GM18868 (cell line): ENCODE measurements at regions not wholly inside any gene's neighbourhood (a gene's known extent, or its start where the extent isn't known, plus 50 kb on each side); places are given as distances from the start of the nearest gene placed in this dataset.

Experiments
- ATAC-seq: cut with Tn5 transposase; IDR thresholded peaks from one replicate; pipeline ENCODE4 v1.9.1; 2021; ENCODE audit warnings: mild to moderate bottlenecking, moderate library complexity; ENCODE audit not compliant: unreplicated experiment

DNA sequence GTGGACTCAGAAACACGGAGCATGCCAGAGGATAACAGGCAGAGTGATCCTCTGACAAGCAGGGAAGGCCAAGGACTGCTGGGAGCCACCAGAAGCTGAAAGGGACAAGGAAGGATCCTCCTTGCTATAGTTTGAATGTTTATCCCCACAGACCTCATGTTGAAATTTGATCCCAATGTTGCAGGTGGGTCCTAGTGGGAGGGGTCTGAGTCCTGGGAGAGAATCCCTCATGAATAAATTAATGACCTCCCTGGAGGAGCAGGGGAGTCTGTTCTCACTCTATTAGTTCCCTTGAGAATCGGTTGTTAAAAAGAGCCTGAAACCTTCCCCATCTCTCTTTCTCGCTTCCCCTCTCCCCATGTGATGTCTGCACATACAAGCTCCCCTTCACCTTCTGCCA lies 124.4 kb downstream of the FBXO15 start:
- ATAC-seq = no peak

DNA sequence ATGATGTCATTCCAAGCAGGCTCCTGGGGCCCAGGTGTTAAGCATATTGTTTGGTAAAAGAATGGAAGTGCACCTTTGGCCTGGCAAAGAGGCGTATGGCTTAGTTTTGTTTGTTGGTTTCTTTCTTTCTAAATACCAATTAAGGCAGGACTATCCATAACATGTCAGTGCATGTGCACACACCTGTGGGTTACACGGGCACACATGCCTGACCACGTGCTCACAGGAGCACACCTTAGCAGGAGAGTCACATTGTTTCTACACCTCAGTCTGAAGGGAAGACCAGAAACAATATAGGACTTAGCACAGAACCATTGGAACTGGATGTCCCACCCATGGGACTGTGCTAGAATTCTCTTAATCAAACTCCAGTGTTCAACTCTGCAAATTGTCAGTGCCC lies 127.8 kb downstream of the FBXO15 start:
- ATAC-seq = no peak

DNA sequence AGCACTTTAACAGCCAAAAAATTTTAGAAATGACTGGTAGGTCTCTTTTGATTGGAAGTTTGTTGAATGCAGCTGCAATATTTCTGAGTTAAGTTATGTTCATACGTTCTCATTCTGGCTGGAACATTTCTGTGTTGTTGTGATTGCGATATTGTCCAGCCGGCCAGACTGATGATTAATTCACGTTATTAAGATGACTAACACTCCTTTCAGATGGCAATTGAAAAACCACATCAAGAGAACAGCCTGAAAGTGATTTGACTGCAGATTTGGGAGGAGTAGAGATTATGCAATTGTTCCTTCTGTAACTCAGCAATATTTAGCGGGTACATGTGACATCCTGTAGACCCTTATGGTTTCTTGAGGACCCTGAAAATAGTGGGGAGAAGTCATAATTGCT lies 133.7 kb downstream of the FBXO15 start:
- ATAC-seq = peak; percentile 80

GRCh38 chr18:74012954-74013630 lies 134.5 kb downstream of the FBXO15 start:
- ATAC-seq = no peak

DNA sequence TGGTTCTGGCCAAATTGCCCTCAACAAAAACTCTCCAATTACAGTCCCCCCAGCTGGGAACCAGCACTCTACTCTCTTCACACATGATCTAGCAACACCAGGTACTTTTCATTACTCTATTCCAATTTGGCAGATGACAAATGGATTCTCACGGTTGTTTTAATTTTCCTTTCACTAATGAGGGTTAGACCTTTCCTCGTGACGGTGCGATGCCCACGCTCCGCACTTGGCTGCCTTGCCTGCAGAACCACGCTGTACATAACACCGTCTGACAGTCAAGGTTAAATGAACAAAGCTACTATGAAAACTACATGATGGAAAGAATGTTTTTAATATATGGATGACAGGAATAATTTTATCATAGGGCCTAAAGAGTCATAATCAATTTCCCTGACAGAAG lies 141.5 kb downstream of the FBXO15 start:
- ATAC-seq = no peak

- no peak for ATAC-seq
Measured at GRCh38 chr18:74005320-74006109, 142.1 kb downstream of the FBXO15 start.

DNA sequence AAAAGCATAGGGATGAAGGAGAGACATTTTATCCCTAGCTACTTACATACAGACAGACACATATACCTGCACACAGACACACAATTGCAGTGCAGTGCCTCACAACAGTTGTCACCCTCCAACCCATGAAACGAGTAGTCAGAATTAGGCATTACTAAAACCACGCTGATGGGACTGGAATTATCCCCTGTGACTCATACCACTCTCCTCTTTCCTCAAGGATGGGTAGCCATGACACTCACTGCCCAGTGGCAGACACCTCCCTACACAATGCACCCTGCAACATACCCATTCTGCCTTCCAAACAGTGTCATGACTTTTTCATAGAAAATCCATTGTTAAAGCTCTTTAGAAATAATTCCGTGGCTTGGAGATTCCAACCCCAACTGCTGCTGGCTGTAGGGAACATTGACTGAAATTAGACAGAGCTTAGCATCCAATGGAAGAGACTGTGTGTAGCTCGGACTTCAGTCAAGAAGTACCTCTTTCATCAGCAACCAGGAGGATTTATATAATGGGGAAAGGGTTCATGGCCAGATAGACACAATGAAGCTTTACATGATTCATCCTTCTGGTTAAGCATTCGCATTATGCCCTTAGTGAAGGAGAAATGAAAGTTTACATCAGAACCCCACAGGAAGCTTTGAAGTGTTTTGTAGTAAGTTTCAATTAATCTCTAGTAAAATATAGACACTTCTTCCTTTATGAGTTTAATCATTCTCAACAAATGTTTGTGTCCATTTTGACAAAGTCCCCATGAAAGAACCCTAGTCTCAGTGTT lies 155.2 kb downstream of the FBXO15 start:
- ATAC-seq = no peak

DNA sequence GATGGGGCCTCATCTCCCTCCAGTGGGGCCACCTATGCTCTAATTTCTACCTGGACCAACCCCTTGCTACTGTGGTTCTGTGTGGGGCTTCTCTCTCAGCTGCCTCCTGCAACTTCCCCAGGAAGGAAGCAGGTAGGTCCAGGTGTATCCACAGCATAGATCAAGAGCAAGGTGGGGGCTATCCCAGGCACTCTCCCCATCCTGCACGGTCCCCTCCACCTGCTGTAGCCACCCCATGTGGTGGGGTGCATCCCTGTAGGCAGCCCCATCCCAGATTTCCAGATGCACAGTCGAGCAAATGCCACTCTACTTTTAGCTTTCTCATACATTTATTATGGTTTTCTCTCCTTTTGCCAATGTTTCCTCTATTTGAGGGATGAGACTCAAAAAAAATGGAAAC lies 156.1 kb downstream of the FBXO15 start:
- no peak for ATAC-seq

GRCh38 chr18:73990258-73990657 lies 157.4 kb downstream of the FBXO15 start:
- ATAC-seq = no peak

DNA sequence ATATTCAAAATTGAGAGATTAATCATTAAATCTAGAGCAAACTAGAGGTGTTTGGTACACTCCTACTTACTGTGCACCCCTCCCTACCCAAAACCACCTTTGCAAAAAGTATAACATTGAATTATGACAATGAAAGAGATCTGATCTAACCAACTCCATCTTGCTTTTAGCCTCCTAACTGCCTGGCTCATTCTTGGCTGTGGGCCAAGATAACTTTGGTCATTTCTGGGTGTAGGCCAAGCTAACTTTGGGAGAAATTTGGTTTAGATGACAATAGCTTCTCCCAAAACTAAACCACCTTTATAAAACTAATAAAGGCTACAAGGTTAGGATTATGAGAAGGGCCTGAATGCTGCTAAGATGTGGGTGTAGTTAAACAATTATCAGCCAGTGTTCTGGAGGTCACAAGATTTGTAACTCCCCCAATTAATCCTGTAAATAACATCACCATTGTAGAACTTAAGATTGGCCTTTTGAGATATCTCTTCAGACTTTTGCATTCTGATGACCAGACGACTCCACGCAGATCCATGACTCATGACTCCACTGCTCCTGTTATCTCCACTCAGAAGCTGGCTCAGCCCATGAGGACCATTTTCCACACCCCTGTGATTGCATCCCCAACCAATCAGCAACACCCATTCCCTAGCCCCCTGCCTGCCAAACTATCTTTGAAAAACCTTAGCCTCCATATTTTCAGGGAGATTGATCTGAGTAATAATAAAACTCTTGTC lies 160.2 kb downstream of the FBXO15 start:
- no peak for ATAC-seq

- no peak for ATAC-seq
Measured at GRCh38 chr18:73986711-73987110, 160.9 kb downstream of the FBXO15 start.

DNA sequence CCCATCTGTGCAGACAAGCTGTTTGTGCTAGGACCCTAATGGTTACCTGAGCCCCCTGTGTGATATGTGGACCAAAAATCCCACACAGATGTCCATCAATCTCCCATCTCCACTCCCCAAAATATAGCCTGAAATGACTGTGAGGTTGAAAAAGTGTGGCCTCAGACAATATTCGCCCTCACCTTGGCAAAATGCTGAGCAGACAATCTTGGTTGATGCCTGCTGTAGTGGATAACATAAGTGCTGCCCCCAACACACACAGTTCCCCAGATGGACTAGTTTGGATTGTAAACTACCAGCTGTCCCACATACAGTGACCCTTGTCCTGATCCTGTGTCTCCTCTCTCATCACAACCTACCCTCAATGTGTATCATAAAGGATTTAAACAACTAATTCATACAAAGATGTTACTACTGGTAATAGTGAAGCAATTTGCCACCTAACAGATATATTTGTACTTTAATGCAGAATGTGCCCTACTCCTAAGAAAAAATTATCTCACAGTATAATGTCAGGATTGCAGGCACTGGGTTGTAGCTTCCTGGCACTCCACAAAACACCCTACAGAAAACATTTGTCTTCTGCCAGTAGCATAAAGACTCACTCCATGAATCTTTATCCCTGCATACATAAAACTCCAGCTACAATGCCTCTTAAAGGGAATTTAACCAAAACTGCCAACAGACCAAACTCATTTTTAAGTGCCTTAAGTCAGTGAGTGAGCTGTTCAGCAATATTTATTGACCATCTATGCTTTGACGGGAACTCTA lies 161.6 kb downstream of the FBXO15 start:
- ATAC-seq = no peak

- no peak for ATAC-seq
Measured at GRCh38 chr18:73983970-73984369, 163.7 kb downstream of the FBXO15 start.

GRCh38 chr18:73983496-73983895 lies 164.1 kb downstream of the FBXO15 start:
- no peak for ATAC-seq

- no peak for ATAC-seq
Measured at GRCh38 chr18:73981796-73982195, 165.8 kb downstream of the FBXO15 start.

- ATAC-seq = no peak
Measured at GRCh38 chr18:73980289-73980979, 167.2 kb downstream of the FBXO15 start.

GRCh38 chr18:73979742-73980141 lies 167.9 kb downstream of the FBXO15 start:
- no peak for ATAC-seq

DNA sequence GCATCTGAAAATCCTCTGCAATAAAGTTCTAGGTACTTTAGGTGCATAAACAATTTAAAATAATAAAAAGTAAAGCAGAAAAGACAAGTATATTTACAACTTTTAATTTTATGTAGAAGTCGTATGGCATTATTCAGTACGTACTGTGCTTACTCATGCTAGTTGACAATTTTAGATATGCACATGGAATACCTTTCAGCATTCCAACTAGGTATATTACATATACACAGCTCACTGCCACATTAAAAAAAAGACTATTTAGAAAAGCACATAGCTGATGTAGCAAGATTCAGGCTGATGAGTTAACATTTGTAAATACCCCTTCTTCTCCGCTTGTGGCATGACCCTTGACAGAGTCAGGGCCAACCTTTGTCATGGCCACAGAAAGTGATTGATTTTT lies 171.2 kb downstream of the FBXO15 start:
- no peak for ATAC-seq

DNA sequence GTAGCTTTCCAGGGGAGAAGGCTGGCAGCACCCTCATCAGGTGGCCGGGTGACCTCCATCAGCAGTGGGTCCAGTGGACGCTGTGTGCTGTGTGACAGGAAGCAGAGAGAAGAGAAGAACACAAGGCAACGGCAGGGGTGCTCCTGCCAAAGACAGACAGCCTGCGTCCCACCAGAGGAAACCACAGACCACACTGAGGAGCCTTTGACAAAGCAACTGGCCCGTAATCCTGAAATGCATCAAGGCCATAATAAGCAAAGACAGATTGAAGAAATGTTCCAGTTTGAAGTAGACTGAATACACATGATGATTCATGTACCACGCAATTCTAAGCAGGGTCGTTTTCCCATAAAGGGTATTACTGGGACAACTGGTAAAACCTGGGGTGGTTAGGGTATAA lies 172.4 kb downstream of the FBXO15 start:
- no peak for ATAC-seq

DNA sequence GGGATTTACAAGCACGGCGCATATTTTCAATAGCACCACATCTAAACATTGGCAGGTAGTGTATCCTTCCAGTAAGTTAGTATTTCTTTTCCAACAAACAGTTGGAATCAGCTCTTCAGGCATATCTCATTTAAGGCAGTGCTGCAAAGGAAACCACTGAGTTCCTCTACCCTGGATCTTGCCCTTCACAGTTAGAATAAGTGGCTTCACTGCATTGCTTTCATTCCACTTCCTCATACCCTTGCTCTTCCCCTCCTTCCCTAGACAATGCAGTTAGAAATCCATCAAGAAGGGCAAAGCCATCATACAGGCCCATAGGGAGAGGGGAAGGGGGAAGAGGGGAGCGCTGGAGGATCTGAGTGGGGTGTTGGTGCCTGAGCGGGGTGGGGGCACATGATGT lies 173.7 kb downstream of the FBXO15 start:
- no peak for ATAC-seq
